Left forelimb (tissue), 1 donor: ENCODE measurements at regions not wholly inside any gene's neighbourhood (a gene's known extent, or its start where the extent isn't known, plus 50 kb on each side); places are given as distances from the start of the nearest gene placed in this dataset.
"Not testable (repeated sequence)": the region's sequence is repeated elsewhere in the genome, so short reads cannot be mapped to it uniquely, and the experiment has no call there.

Experiments
- DNase-seq: peaks from one replicate; pipeline ENCODE4 v3.0.0-alpha.2; 2018; ENCODE audit warnings: low spot score

GRCh38 chr12:115898670-115899069 lies 378.8 kb downstream of the MED13L start:
- no peak for DNase-seq

DNA sequence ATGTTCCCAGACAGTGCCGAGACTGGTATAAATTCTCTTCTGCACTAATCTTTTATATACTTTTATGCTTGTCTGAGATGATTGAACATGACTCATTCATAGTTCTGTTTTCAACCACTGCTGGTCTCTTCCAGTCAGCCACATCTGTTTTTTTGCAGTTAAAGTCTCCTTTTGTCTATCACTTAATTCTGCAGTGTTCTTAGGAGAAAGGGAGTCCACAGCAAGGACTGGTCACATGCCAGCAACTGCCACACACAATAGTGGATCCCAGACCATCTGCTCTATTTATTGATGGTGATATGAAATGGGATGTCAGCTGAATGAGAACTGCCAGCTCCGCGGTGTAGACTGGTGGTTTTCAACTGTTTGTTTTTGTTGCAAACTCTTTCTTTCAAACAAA lies 379.8 kb downstream of the MED13L start:
- no peak for DNase-seq

DNA sequence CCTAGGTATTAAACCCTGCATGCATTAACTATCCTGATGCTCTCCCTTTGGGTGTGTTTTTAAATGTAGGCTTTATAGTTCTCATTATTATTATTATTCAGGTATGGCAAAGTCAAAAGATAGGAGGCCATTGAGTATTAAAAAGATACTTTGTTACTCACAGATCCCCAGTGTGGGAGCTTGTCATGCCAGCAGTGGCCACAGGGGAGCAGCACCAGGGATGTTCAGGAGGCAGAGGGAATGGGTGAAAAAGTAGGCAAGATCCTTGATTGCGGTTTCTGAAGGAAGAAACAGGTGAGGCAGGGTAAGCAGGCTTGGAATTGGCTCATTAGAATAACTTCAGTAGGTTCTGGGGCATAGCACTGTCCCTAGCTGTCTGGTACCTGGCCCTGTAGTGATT lies 382.2 kb downstream of the MED13L start:
- no peak for DNase-seq

- DNase-seq = no peak
These were observed 385.8 kb downstream of the MED13L start for GRCh38 chr12:115891556-115892164.

- no peak for DNase-seq
These were observed 390.8 kb downstream of the MED13L start for GRCh38 chr12:115886666-115887065.

DNA sequence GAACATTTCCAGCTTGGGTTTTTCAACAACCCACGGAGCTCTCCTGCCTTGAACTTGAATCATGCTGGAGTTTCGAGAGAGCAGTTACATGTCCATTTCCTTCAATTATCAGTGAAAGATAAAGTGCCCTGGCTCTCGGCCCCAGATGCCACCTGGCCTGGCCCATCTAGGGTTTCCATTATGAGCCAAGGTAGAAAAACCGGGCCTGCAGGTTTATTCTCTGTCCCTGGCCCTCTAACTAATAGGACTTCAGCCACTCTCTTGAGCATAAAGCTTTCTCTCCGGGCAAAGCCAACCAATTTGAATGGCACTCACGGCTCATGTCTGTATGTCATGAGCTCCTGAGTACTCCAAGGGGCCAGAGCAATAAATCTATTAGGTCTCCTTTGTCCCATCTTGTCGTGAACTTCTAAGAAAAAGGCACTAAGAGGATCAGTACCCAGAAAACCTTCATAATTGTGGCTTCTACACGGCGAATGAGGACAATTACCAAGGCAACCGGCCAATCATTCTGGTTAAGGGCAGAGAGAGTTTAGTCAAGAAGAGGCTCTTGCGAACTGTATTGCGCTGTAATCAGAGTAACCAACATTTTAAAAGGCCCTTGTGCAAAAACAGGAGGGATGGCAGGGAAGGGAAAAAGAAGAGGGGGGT lies 392.3 kb downstream of the MED13L start:
- DNase-seq = no peak

GRCh38 chr12:115882936-115883335 lies 394.6 kb downstream of the MED13L start:
- DNase-seq = no peak

DNA sequence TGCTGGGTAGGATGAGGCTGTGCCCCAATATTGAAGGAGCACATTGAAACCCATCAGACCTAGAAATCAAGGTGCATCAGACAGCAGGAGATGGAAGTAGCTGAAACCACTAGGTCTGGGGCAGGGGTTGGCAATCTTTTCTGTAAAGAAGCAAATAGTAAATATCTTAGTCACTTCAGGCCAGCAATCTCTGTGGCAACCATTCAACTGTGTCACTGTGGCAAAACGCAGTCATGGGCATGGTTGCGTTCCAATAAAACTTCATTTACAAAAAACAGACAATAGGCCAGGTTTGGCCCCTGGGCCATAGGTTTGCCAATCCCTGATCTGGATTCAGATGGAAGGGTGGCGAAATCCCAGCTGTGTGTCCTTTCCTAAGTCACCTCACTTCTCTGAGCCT lies 397.3 kb downstream of the MED13L start:
- DNase-seq = no peak

- no peak for DNase-seq
These were observed 398.1 kb downstream of the MED13L start for GRCh38 chr12:115879354-115879753.

DNA sequence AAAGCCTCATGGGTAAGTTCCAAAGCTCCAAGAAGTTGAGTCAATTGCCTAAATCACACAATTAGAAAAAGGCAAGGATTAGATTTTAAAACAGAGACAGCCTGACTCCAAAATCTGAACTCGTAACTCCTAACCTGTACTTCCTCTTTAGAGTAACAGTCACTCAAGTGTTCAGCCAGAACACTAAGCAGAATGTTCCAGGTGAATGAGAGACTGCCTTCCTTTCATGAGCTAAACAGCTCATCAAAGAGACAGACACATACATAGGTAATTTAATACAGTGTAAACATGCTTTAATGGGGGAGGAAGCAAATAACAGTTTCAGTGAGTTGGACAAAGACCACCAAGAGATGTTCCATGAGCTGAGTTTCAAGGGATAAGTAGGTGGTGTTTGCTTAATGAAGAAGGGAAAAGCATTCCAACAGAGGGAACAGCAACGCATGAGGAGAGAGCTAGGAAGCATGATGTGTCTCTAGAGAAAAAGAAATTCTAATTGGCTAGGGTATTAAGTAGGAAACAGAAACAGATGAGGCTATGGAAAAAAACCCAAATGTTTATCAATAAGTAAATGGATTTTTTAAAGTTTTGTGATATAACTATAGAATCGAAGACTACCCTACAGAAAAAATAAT lies 403.9 kb downstream of the MED13L start:
- no peak for DNase-seq

DNA sequence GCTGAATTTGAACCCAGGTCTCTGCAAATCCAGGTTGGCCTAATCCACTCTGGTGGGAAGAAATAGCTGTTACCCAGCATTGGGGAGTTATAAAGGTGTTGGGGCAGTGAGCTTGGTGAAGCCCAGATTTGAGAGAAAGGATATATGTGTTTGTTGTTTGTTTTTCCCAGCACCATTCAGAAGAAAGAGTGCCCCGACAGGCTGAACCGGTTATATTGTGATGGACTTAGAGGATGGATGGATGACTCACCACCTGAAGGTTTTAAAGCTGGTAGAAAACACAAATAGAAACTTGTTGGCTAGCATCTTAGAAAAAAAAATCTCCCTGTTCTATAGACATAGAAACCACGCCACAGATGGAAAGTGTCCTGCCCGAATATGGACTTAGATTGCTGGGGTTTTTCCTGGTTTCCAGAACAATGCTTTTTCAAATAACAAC lies 404.6 kb downstream of the MED13L start:
- no peak for DNase-seq

GRCh38 chr12:115872212-115872611 lies 405.3 kb downstream of the MED13L start:
- no peak for DNase-seq

GRCh38 chr12:115871714-115872113 lies 405.8 kb downstream of the MED13L start:
- no peak for DNase-seq

- DNase-seq = no peak
These were observed 407.0 kb downstream of the MED13L start for GRCh38 chr12:115870510-115870909.

DNA sequence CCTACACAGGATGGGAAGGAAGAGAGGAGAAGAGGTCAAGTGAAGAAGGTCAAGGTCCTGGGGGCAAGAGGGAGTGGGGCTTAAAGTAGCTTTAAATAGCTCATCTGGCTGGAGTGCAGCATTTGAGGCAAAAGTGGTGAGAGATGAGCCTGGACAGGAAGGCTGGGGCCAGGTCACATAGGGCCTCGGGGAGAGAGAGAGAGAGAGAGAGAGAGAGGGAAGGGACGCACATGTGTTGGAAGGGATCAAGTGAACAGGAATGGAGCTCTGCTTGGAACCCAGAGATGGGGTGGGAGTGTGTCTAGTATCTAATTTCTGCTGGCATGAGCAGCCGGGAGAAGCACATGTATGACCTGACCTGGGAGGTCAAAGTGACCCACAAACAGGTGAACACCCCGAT lies 407.5 kb downstream of the MED13L start:
- no peak for DNase-seq

DNA sequence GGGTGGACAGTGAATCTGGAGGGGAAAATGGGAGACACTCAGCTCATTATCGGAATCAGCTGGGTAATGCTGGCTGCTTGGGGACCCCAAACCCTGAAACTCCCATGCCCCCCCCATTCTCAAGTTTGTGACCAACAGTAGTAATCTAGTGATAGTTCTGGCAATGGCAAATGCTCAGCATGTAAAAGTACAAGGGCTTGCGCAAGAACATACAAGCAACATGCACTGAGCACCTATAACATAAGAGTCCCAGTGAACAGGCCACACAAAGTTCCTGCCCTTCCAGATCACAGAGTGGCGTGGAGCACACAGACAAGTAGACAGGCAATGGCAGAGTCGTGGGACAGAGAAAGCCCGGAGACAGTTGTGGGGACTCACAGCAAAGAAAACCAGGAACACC lies 407.9 kb downstream of the MED13L start:
- DNase-seq = no peak

DNA sequence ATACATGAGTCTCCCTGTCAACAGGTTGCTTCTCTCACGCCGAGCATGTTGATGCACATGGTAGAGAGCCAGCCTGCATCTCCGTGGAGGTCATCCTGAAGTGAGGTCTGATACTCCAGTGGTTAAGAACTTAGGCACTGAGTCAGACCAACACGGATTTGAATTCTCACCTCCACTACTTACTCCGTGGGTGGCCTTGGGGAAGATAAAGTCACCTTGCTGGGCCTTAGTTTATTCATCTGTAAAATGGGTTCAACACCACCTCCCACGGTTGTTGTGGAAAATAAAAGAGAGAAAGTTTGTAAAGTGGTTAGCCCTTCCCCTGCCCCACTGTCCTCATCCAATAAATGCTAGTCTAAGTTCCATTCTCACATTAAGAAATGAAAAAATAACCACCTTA lies 408.9 kb downstream of the MED13L start:
- DNase-seq = no peak

DNA sequence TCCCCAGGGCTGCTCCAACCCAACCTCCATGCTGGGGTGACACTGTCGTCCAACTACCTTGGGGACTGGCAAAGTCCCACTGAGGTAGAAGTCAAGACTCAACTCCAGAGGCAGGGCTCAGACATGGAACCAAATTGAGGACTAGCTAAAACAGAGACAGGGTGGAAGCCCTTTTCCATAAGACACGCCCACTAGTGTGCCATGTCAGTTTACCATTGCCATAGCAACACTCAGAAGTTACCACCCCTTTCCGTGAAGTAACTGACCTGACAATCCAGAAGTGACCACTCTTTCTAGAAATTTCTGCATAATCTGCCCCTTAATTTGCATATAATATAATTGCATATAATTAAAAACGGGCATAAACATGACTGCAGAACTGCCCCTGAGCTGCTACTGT lies 409.6 kb downstream of the MED13L start:
- no peak for DNase-seq

DNA sequence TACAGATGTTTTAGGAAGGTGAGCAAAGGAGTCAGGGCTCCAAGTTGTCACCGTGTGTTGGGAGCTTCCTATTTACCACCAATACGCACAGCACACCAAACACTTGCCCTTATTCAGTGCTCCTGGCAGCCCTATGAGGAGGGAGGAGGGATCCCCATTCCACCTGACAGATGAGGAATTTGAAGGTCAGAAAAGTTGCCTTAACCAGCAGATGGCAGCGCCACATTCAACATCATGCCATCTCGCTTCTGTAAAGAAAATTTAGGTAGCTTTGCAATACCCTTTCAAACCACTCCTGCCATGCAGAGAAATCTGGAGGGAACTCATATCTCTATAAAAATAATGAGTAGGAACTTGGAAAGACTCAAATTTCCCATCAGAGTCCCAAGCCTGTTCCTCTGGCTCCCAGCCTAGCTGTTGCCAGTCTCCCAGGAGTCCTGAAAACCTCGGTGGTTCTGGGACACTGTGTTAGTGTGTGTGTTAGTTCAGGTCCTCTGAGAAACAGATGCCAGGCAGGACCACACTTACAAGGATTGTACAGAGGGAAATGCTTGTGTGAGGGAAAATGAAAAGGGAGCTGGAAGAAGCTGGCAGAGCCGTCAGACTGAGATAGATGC lies 410.5 kb downstream of the MED13L start:
- DNase-seq = no peak

- not testable (repeated sequence) for DNase-seq
These were observed 411.2 kb downstream of the MED13L start for GRCh38 chr12:115866281-115866680.

DNA sequence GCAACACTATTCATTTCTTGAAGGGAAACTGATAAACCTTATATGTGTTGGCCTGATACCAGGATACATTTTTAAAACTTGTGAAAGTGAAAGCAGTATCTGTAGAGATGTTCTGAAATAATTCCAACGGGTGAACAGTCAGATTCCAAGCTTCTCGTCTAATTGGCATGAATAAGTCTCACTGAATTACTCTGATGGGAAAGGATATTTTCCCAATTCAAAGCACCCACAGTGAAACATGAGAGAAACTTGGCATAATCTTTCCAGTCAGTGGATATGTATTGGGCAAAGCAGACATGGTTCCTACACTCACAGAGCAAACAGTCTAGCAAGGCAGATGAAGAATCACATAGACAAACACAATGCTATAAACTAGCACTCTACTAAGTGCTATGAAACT lies 413.1 kb downstream of the MED13L start:
- DNase-seq = no peak

- DNase-seq = no peak
These were observed 416.9 kb downstream of the MED13L start for GRCh38 chr12:115860619-115861018.

GRCh38 chr12:115859231-115859630 lies 418.3 kb downstream of the MED13L start:
- no peak for DNase-seq
